Prostate gland (tissue), 2 donors: ENCODE measurements at regions not wholly inside any gene's neighbourhood (a gene's known extent, or its start where the extent isn't known, plus 50 kb on each side); places are given as distances from the start of the nearest gene placed in this dataset.

ENCODE experiments used
- DNase-seq: peaks from one replicate; pipeline ENCODE4 v3.0.0-alpha.2; 2019; ENCODE audit warnings: low spot score
- H3K27ac ChIP-seq, 2 donors: fragments of 200-600 bp; sonication (generic); 2 replicates each; pipeline ENCODE4 v1.5.1; 2017 to 2019
- H3K27me3 ChIP-seq: fragments of 200-600 bp; sonication (generic); replicated peaks from 2 replicates; pipeline ENCODE4 v1.5.1; 2019; ENCODE audit not compliant: insufficient read depth
- H3K36me3 ChIP-seq, 2 donors: fragments of 200-600 bp; sonication (generic); 1 replicate in 1 of 2; 2 replicates in 1 of 2; pipeline versions ENCODE4 v1.5.1 to v1.8.1; 2017 to 2019
- H3K4me1 ChIP-seq: fragments of 200-600 bp; sonication (generic); replicated peaks from 2 replicates; pipeline ENCODE4 v1.5.1; 2019
- H3K4me3 ChIP-seq, 2 donors: fragments of 200-600 bp; sonication (generic); 2 replicates each; pipeline ENCODE4 v1.5.1; 2017 to 2019
- H3K9me3 ChIP-seq: fragments of 200-600 bp; sonication (generic); 2 replicates; pipeline ENCODE4 v1.5.1; 2017
- POLR2A ChIP-seq: fragments of 450-650 bp; IDR thresholded peaks from one replicate; pipeline ENCODE4 v1.6.1; 2016; ENCODE audit warnings: antibody characterized with exemption, mild to moderate bottlenecking
- POLR2AphosphoS5 ChIP-seq: sonication (generic); formaldehyde crosslinking; IDR thresholded peaks from one replicate; pipeline ENCODE4 v1.6.1; 2017; ENCODE audit warnings: antibody characterized with exemption
- WGBS: methylation state at CpG from one replicate; pipeline ENCODE4 v1.1.5; 2018; 5-methylcytosine and 5-hydroxymethylcytosine counted together
- intact Hi-C: fragments of 100-400 bp; cut with DNase I; formaldehyde crosslinking; loops from one replicate; pipeline ENCODE4 v1.14.2; 2022
- TF ChIP-seq, protein P1 (sequence below), 4 experiments: fragments of 200-600 bp in 2 of 4; fragments of 450-650 bp in 2 of 4; sonication (generic) in 2 of 4; IDR thresholded peaks; 1 replicate in 3 of 4; 2 replicates in 1 of 4; pipeline ENCODE4 v1.5.1; 2016 to 2019; ENCODE audit warnings: antibody characterized with exemption in 4 of 4, mild to moderate bottlenecking in 2 of 4, moderate library complexity in 2 of 4

DNA sequence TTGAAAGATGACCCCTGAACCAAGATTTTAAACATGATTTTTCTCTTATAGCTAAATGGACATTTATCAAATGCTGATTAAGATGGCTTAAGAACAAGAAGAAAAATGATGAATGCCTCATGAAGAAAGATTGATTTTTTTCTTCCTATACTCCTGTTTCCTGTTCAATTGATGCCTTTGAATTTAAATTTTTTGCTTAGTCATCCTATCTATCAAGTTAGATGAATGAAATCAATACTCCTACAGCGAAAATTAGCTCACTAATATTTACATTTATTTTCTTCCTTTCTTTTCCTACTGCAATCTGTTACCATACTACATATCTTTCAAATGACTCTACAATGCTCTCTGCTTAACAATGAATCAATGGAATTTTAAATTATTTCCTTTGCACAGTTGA is 773.6 kb upstream of the DIAPH2 start:
- WGBS: 85% methylated on average over 1 of the region's 1 CpG
- DNase-seq: no peak
- TF ChIP-seq POLR2AphosphoS5 (no peak), POLR2A (no peak)
- TF ChIP-seq, protein P1, sequence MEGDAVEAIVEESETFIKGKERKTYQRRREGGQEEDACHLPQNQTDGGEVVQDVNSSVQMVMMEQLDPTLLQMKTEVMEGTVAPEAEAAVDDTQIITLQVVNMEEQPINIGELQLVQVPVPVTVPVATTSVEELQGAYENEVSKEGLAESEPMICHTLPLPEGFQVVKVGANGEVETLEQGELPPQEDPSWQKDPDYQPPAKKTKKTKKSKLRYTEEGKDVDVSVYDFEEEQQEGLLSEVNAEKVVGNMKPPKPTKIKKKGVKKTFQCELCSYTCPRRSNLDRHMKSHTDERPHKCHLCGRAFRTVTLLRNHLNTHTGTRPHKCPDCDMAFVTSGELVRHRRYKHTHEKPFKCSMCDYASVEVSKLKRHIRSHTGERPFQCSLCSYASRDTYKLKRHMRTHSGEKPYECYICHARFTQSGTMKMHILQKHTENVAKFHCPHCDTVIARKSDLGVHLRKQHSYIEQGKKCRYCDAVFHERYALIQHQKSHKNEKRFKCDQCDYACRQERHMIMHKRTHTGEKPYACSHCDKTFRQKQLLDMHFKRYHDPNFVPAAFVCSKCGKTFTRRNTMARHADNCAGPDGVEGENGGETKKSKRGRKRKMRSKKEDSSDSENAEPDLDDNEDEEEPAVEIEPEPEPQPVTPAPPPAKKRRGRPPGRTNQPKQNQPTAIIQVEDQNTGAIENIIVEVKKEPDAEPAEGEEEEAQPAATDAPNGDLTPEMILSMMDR (IDR thresholded peaks at IDR 0.05): no peak
- Histone ChIP-seq H3K27ac (no peak overlapping the region), H3K27me3 (no peaks in the 10 kb centered on the region), H3K9me3 (no peaks in the 10 kb centered on the region), H3K36me3 (no peaks in the 10 kb centered on the region), H3K4me1 (no peaks in the 10 kb centered on the region), H3K4me3 (no peak overlapping the region)
- intact Hi-C loops: no loop called here

DNA sequence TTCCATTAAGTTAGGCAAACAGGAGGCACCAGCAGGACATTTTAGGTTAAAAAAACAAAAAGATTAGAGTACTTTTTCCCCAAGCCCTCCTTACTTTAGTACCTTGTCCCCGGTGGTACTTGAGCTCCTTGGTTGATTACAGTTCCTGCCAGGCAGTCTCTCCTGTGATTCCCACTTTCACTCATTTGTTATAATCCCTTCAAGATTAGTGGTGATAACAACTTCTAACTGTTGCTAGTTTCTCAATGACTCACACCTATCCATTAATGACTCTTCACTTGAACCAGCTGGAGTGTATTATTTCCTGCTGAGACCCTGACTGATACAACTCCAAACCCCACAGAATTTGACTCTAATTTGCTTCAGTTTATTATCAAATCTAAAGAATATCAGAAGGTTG is 765.0 kb upstream of the DIAPH2 start:
- H3K27me3 ChIP-seq: no peaks in the 10 kb centered on the region
- no peak overlapping the region for H3K4me3 ChIP-seq
- H3K27ac ChIP-seq: no peak overlapping the region
- no peaks in the 10 kb centered on the region for H3K36me3 ChIP-seq
- no peaks in the 10 kb centered on the region for H3K4me1 ChIP-seq
- no peak for DNase-seq
- intact Hi-C loops: no loop called here
- TF ChIP-seq POLR2AphosphoS5 (no peak), POLR2A (no peak)
- TF ChIP-seq, protein P1 (IDR thresholded peaks at IDR 0.05): no peak
- WGBS: 58% methylated on average over 1 of the region's 1 CpG
- no peaks in the 10 kb centered on the region for H3K9me3 ChIP-seq

DNA sequence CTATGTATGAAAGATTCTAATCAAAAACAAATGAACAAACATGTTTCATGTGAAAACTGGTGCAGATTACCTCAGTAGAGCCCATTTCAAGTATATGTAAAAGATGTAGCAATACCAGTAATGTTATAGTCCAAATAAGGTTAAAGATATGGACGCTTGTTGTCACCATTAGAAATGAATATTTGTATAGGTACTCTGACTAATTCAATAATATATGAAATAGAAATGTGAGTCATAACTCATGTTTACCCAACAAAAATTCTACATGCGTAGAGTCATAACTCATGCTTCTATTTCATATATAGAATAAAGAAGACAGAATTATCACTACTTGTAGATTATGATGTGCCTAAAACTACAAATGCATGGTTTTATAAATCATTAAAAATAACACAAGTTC is 739.1 kb upstream of the DIAPH2 start:
- Histone ChIP-seq H3K27me3 (no peaks in the 10 kb centered on the region), H3K36me3 (no peaks in the 10 kb centered on the region), H3K4me3 (no peak overlapping the region), H3K27ac (no peak overlapping the region), H3K9me3 (no peaks in the 10 kb centered on the region), H3K4me1 (no peaks in the 10 kb centered on the region)
- TF ChIP-seq POLR2A (no peak), POLR2AphosphoS5 (no peak)
- TF ChIP-seq, protein P1 (IDR thresholded peaks at IDR 0.05): no peak
- 85% methylated on average over 2 of the region's 2 CpGs for WGBS
- no peak for DNase-seq
- intact Hi-C loops: no loop called here

DNA sequence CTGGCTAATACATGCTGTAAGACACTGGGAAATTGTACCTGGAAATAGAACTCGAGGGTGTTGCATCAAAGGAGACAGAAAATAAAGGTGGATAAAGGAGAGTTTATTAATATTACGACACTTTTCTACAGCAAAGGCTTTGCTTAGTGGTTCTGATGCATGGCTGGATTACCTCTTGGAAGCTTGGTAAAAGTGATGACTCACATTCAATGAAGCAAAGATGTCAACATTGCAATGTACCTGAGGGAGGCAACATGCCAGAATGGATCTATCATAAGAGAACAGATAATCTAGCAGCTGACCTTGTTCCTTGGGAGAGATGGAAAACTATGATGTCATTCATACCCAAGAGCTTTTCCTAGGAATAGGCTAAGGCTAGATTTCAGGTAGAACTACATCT is 735.1 kb upstream of the DIAPH2 start:
- Histone ChIP-seq H3K27me3 (no peaks in the 10 kb centered on the region), H3K4me1 (no peaks in the 10 kb centered on the region), H3K9me3 (no peaks in the 10 kb centered on the region), H3K4me3 (no peak overlapping the region), H3K27ac (no peak overlapping the region), H3K36me3 (no peaks in the 10 kb centered on the region)
- 92% methylated on average over 2 of the region's 2 CpGs for WGBS
- TF ChIP-seq POLR2AphosphoS5 (no peak), POLR2A (no peak)
- TF ChIP-seq, protein P1 (IDR thresholded peaks at IDR 0.05): no peak
- intact Hi-C loops: no loop called here
- DNase-seq: no peak

DNA sequence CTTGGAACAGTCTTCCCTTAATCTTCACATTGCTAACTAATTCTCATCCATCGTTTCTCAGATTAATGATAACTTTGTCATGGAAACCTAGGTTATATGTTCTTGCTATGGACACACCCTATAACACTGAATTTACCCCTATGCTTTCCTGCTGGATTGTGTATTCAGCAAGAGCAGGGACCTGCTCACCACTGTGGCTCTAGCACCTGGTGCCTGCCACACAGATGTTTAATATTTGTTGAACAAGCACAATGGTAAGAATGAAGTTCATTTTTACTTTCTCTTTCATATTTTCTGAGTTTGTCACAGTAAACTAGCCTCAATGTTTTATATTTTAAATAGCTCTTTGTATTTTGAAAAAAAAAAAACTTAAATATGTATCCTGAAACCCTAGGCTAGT is 734.0 kb upstream of the DIAPH2 start:
- Histone ChIP-seq H3K27ac (no peak overlapping the region), H3K36me3 (no peaks in the 10 kb centered on the region), H3K27me3 (no peaks in the 10 kb centered on the region), H3K4me1 (no peaks in the 10 kb centered on the region), H3K4me3 (no peak overlapping the region), H3K9me3 (no peaks in the 10 kb centered on the region)
- 26% methylated on average over 1 of the region's 1 CpG for WGBS
- DNase-seq: no peak
- TF ChIP-seq POLR2AphosphoS5 (no peak), POLR2A (no peak)
- TF ChIP-seq, protein P1 (IDR thresholded peaks at IDR 0.05): no peak
- intact Hi-C loops: no loop called here
